A549 (cell line): ENCODE measurements at regions not wholly inside any gene's neighbourhood (a gene's known extent, or its start where the extent isn't known, plus 50 kb on each side); places are given as distances from the start of the nearest gene placed in this dataset.
A peak's percentile ranks its signal among the peaks of the same experiment; 100 is the strongest.

Experiments
- ATAC-seq, 2 experiments: fragments of 200-7000 bp in 1 of 2; fragments of >200 bp in 1 of 2; cut with Nextera tagmentation in 1 of 2; cut with Tn5 transposase in 1 of 2; 3 replicates each; pipeline versions ENCODE4 v1.8.0 to v1.9.1; 2018 to 2020; ENCODE audit warnings: mild to moderate bottlenecking in 1 of 2, moderate library complexity in 1 of 2
- CTCF ChIA-PET: fragments of 300-600 bp; sonication (Branson Sonifier 250); formaldehyde crosslinking; extraction: SDS; loops from one replicate; lab custom pipeline; 2021; ENCODE audit warnings: antibody characterized with exemption, inconsistent platforms; lab: Yijun Ruan, JAX
- POLR2A ChIA-PET: fragments of 350-600 bp; formaldehyde crosslinking; extraction: SDS; loops from one replicate; lab custom pipeline; 2021; ENCODE audit warnings: antibody characterized with exemption, inconsistent platforms; lab: Yijun Ruan, JAX
- DNase-seq, 2 experiments: peaks; one replicate each; pipeline versions ENCODE4 v3.0.0 to v3.0.0-alpha.2; 2011 to 2016; ENCODE audit warnings: low read depth in 1 of 2, low spot score in 1 of 2
- FAIRE-seq: peaks from 2 replicates; lab custom pipeline; 2011; peaks lifted over from hg19 to GRCh38; lab: Jason Lieb, UNC
- H3K27ac ChIP-seq, 2 experiments: fragments of >200 bp; sonication (Bioruptor Twin); formaldehyde crosslinking; 3 replicates each; pipeline ENCODE4 v1.5.1; 2016 to 2017
- H3K4me1 ChIP-seq: fragments of >200 bp; sonication (Bioruptor Twin); formaldehyde crosslinking; 3 replicates; pipeline ENCODE4 v1.6.1; 2016
- H3K4me2 ChIP-seq: fragments of >200 bp; sonication (Bioruptor Twin); formaldehyde crosslinking; 3 replicates; pipeline ENCODE4 v1.6.1; 2016
- H3K4me3 ChIP-seq: fragments of >200 bp; sonication (Bioruptor Twin); formaldehyde crosslinking; 3 replicates; pipeline ENCODE4 v1.5.1; 2016
- H3K9me3 ChIP-seq: fragments of >200 bp; sonication (Bioruptor Twin); formaldehyde crosslinking; 3 replicates; pipeline ENCODE4 v1.6.1; 2016
- CHD4 ChIP-seq: fragments of 200-600 bp; sonication (generic); IDR thresholded peaks from 2 replicates; pipeline ENCODE4 v1.6.1; 2016; ENCODE audit warnings: antibody characterized with exemption, mild to moderate bottlenecking, borderline replicate concordance
- E2F6 ChIP-seq: IDR thresholded peaks from 2 replicates; pipeline ENCODE4 v1.6.1; 2012; ENCODE audit warnings: low read depth, borderline replicate concordance
- EHMT2 ChIP-seq: fragments of 200-600 bp; sonication (generic); IDR thresholded peaks from 2 replicates; pipeline ENCODE4 v1.6.1; 2016; ENCODE audit warnings: antibody characterized with exemption, low read depth, mild to moderate bottlenecking, moderate library complexity
- ELK1 ChIP-seq: fragments of 150-350 bp; IDR thresholded peaks from 2 replicates; pipeline ENCODE4 v1.6.1; 2014; ENCODE audit warnings: low read depth, mild to moderate bottlenecking, low read length
- FOXS1 ChIP-seq: fragments of 250-450 bp; sonication (Bioruptor Pico); IDR thresholded peaks from 2 replicates; pipeline ENCODE4 v1.5.0; 2020; ENCODE audit warnings: mild to moderate bottlenecking, moderate library complexity
- GATA3 ChIP-seq: IDR thresholded peaks from 2 replicates; pipeline ENCODE4 v1.6.1; 2012; ENCODE audit warnings: borderline replicate concordance
- HEYL ChIP-seq: fragments of 250-450 bp; sonication (Bioruptor Pico); IDR thresholded peaks from 2 replicates; pipeline ENCODE4 v1.8.0; 2021; ENCODE audit warnings: mild to moderate bottlenecking, moderate library complexity
- HOXA7 ChIP-seq: fragments of 250-450 bp; sonication (Bioruptor Pico); IDR thresholded peaks from 2 replicates; pipeline ENCODE4 v1.5.0; 2020; ENCODE audit warnings: mild to moderate bottlenecking, moderate library complexity
- MYC ChIP-seq: IDR thresholded peaks from 2 replicates; pipeline ENCODE4 v1.6.1; 2012; ENCODE audit warnings: mild to moderate bottlenecking, inconsistent platforms, low read length, improper control_type of control experiment, borderline replicate concordance
- NPAS2 ChIP-seq: fragments of 250-450 bp; sonication (Bioruptor Pico); IDR thresholded peaks from 2 replicates; pipeline ENCODE4 v1.8.0; 2022; ENCODE audit warnings: mild to moderate bottlenecking, moderate library complexity, borderline replicate concordance
- NR3C1 ChIP-seq: fragments of >200 bp; sonication (Bioruptor Twin); formaldehyde crosslinking; IDR thresholded peaks from 3 replicates; pipeline ENCODE4 v1.6.1; 2017
- RAD21 ChIP-seq, 2 experiments: fragments of >200 bp in 1 of 2; sonication (Bioruptor Twin) in 1 of 2; formaldehyde crosslinking in 1 of 2; IDR thresholded peaks in 1 of 2; conservative IDR thresholded peaks in 1 of 2; 2 replicates in 1 of 2; 3 replicates in 1 of 2; pipeline ENCODE4 v1.6.1; 2012 to 2018; ENCODE audit warnings: inconsistent platforms in 1 of 2
- RNF2 ChIP-seq: fragments of 200-600 bp; sonication (generic); IDR thresholded peaks from 2 replicates; pipeline ENCODE4 v1.6.1; 2016; ENCODE audit warnings: low read depth, mild to moderate bottlenecking, antibody characterized with exemption, moderate library complexity, borderline replicate concordance
- SMC3 ChIP-seq: fragments of >200 bp; sonication (Bioruptor Twin); formaldehyde crosslinking; IDR thresholded peaks from 3 replicates; pipeline ENCODE4 v1.6.1; 2018; ENCODE audit warnings: inconsistent platforms
- TP53 ChIP-seq: fragments of 250-450 bp; sonication (Bioruptor Pico); IDR thresholded peaks from 2 replicates; pipeline ENCODE4 v1.5.0; 2021; ENCODE audit warnings: mild to moderate bottlenecking, moderate library complexity
- ZC3H11A ChIP-seq: fragments of 450-650 bp; IDR thresholded peaks from 2 replicates; pipeline ENCODE4 v1.6.1; 2014; ENCODE audit warnings: antibody characterized with exemption, mild to moderate bottlenecking
- ZFP36 ChIP-seq: fragments of 450-650 bp; IDR thresholded peaks from 2 replicates; pipeline ENCODE4 v1.6.1; 2014; ENCODE audit warnings: borderline replicate concordance; ENCODE audit not compliant: partially characterized antibody
- ZNF302 ChIP-seq: fragments of 250-450 bp; sonication (Bioruptor Pico); IDR thresholded peaks from 2 replicates; pipeline ENCODE4 v1.9.0; 2021; ENCODE audit warnings: inconsistent platforms, mild to moderate bottlenecking, moderate library complexity
- WGBS: methylation state at CpG from one replicate; pipeline ENCODE4 v1.1.6; 2017; ENCODE audit errors: missing lambda C conversion rate; 5-methylcytosine and 5-hydroxymethylcytosine counted together
- TF ChIP-seq, protein P1 (sequence below): fragments of 200-600 bp; sonication (generic); IDR thresholded peaks from 2 replicates; pipeline ENCODE4 v1.6.1; 2016; ENCODE audit warnings: antibody characterized with exemption, mild to moderate bottlenecking, moderate library complexity
- TF ChIP-seq, protein P2 (sequence below): fragments of >200 bp; sonication (Bioruptor Twin); formaldehyde crosslinking; IDR thresholded peaks from 3 replicates; pipeline ENCODE4 v1.5.1; 2016

- TF ChIP-seq, protein P1, sequence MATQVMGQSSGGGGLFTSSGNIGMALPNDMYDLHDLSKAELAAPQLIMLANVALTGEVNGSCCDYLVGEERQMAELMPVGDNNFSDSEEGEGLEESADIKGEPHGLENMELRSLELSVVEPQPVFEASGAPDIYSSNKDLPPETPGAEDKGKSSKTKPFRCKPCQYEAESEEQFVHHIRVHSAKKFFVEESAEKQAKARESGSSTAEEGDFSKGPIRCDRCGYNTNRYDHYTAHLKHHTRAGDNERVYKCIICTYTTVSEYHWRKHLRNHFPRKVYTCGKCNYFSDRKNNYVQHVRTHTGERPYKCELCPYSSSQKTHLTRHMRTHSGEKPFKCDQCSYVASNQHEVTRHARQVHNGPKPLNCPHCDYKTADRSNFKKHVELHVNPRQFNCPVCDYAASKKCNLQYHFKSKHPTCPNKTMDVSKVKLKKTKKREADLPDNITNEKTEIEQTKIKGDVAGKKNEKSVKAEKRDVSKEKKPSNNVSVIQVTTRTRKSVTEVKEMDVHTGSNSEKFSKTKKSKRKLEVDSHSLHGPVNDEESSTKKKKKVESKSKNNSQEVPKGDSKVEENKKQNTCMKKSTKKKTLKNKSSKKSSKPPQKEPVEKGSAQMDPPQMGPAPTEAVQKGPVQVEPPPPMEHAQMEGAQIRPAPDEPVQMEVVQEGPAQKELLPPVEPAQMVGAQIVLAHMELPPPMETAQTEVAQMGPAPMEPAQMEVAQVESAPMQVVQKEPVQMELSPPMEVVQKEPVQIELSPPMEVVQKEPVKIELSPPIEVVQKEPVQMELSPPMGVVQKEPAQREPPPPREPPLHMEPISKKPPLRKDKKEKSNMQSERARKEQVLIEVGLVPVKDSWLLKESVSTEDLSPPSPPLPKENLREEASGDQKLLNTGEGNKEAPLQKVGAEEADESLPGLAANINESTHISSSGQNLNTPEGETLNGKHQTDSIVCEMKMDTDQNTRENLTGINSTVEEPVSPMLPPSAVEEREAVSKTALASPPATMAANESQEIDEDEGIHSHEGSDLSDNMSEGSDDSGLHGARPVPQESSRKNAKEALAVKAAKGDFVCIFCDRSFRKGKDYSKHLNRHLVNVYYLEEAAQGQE: no peak
Observed at GRCh38 chr1:60850084-60850483, 232.3 kb upstream of the NFIA start (continued).

DNA sequence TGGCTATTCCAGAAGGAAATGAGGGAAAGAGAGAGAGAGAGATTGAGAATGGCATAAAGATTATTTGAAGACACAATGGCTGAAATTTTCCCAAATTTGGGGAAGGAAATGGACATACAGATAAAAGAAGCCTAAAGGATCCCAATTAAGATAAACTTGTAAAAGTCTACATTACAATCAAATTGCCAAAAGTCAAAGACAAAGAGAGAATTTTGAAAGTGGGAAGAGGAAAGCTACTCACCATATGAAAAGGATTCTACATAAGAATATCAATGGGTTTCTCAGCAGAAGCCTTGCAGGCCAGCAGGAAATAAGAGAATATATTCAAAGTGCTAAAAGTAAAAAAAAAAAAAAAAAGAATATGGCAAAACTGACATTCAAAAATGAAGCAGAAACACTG, 233.0 kb upstream of the NFIA start:
- no peaks in the 10 kb centered on the region; the same call in 2 of the 3 replicates for H3K9me3 ChIP-seq
- TF ChIP-seq HEYL (CRISPR knock-in tag) (no peak), FOXS1 (CRISPR knock-in tag) (no peak), GATA3 (no peak), MYC (no peak), ELK1 (no peak), E2F6 (no peak), ZC3H11A (no peak), RNF2 (no peak)
- H3K4me3 ChIP-seq: no peak overlapping the region
- POLR2A ChIA-PET: no interaction called here
- FAIRE-seq: no peak
- no peak overlapping the region for H3K4me2 ChIP-seq
- ATAC-seq: no peak
- CTCF ChIA-PET: interaction anchor here (0.7 to 3.2 kb wide), 10 partner anchors 8 to 1219 kb away, joined by 3 to 30 read pairs (median 4); no protein-coding TSS in a partner anchor
- no peak for DNase-seq
- no peak overlapping the region for H3K27ac ChIP-seq
- no peaks in the 10 kb centered on the region; the same call in 2 of the 3 replicates for H3K4me1 ChIP-seq

DNA sequence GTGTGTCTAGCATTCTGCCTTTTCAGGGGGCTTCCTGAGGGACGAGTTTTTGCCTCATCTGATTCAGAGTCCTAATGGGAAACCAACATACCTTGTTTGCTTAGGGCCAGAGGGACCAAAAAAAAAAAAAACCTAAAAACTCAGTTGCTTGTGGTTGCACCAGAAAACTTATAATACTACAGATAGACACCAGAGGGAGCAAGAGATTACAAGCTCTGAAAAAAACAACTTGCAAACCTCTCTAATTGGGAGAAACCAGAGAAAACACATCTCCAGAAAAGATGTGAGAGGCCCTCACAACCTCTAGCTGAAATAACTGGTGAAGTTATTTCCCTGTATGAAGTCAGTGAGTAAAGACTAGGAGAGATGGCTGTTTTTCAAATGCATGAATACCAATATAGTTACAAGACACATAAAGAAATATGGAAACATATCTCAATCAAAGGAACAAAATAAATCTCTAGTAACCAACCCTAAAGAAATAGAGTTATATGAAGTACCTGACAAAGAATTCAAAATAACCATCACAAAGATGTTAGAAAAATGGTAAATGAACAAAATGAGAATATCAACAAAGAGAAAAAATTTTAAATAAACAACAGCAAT, 233.7 kb upstream of the NFIA start:
- Histone ChIP-seq H3K9me3 (no peaks in the 10 kb centered on the region; the same call in 2 of the 3 replicates), H3K4me1 (no peaks in the 10 kb centered on the region; the same call in 2 of the 3 replicates), H3K27ac (no peak overlapping the region; a peak in 2 of 6 replicates), H3K4me2 (peak overlapping the region; percentile 10; the same call in 1 of the 3 replicates), H3K4me3 (no peak overlapping the region)
- CTCF ChIA-PET: interaction anchor here (0.6 to 3.2 kb wide), 25 partner anchors 9 to 1220 kb away, joined by 3 to 30 read pairs (median 3); no protein-coding TSS in a partner anchor
- TF ChIP-seq SMC3 (peak; percentile 61), TP53 (no peak), EHMT2 (no peak), ZFP36 (no peak), NPAS2 (no peak), NR3C1 (no peak), HOXA7 (CRISPR knock-in tag) (no peak), ZNF302 (CRISPR knock-in tag) (no peak), RAD21 (conservative IDR thresholded peaks at IDR 0.05 in 1 of 2, IDR thresholded peaks at IDR 0.05 in 1 of 2) (peak; percentile 59 to 67), ZC3H11A (no peak), CHD4 (no peak)
- TF ChIP-seq, protein P2, sequence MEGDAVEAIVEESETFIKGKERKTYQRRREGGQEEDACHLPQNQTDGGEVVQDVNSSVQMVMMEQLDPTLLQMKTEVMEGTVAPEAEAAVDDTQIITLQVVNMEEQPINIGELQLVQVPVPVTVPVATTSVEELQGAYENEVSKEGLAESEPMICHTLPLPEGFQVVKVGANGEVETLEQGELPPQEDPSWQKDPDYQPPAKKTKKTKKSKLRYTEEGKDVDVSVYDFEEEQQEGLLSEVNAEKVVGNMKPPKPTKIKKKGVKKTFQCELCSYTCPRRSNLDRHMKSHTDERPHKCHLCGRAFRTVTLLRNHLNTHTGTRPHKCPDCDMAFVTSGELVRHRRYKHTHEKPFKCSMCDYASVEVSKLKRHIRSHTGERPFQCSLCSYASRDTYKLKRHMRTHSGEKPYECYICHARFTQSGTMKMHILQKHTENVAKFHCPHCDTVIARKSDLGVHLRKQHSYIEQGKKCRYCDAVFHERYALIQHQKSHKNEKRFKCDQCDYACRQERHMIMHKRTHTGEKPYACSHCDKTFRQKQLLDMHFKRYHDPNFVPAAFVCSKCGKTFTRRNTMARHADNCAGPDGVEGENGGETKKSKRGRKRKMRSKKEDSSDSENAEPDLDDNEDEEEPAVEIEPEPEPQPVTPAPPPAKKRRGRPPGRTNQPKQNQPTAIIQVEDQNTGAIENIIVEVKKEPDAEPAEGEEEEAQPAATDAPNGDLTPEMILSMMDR: peak; percentile 60
- WGBS: 0% methylated on average over 1 of the region's 1 CpG
- DNase-seq (peak in 1 of 2 experiments; percentile 32), ATAC-seq (peak in 1 of 2 experiments; percentile 44; a peak in 3 of 6 replicates), FAIRE-seq (no peak)
- POLR2A ChIA-PET: no interaction called here
